ENCODE measurements at regions not wholly inside any gene's neighbourhood (a gene's known extent, or its start where the extent isn't known, plus 50 kb on each side); places are given as distances from the start of the nearest gene placed in this dataset.

DNA sequence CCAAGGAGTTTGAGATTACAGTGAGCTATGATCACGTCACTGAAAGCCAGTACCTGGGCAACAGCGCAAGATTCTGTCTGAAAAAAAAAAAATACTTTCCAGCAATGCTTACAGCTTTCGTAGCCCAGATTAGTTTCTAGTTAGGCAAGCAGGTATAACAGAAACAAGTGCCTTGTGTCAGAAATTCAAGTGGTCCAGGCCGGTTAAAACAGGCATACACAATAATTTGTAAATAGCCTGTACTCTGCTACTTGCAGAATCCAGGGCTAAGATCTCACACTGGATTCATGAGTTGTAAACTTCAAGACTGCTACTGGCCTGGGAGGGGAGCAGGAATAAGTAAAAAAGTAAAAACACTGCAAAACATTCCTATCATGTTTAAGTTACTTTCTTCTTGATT, 512.9 kb downstream of the IPMK start:
- in situ Hi-C loops (cut with HindIII; ENCODE audit: low pct_unique_long_range_greater_than_20kb, low sequenced_read_pairs) = no loop called here
- ChIA-PET POLR2A (no interaction called here), CTCF (no interaction called here)
- Histone ChIP-seq H3K4me3 (ENCODE audit: low read depth in 2 of 2, low read length in 2 of 2) (no peak overlapping the region), H3K9me3 (ENCODE audit: control insufficient read depth, insufficient read depth, low read depth, low read length) (no peaks in the 10 kb centered on the region; the same call in 1 of the 2 replicates), H3K27me3 (ENCODE audit: control insufficient read depth, insufficient read depth, low read length) (no peaks in the 10 kb centered on the region), H3K27ac (ENCODE audit: low read length) (no peak overlapping the region), H3K4me1 (ENCODE audit: control insufficient read depth, insufficient read depth, low read length) (no peaks in the 10 kb centered on the region), H3K36me3 (ENCODE audit: control insufficient read depth, insufficient read depth, low read length) (no peaks in the 10 kb centered on the region)
- no peak for ATAC-seq
- BruUV-seq (replicated peaks) = no TSS peak
- no peak for DNase-seq (ENCODE audit: low read depth, low spot score)
- intact Hi-C loops (cut with micrococcal nuclease; ENCODE audit: unreplicated experiment) = no loop called here
- TF ChIP-seq SIN3A (IDR thresholded peaks at IDR 0.05; ENCODE audit: borderline replicate concordance, insufficient read depth, low read depth, low read length) = no peak
- TF ChIP-seq TCF7L2 (IDR thresholded peaks at IDR 0.05; ENCODE audit: low read depth, low read length) = no peak
- TF ChIP-seq, protein P1, sequence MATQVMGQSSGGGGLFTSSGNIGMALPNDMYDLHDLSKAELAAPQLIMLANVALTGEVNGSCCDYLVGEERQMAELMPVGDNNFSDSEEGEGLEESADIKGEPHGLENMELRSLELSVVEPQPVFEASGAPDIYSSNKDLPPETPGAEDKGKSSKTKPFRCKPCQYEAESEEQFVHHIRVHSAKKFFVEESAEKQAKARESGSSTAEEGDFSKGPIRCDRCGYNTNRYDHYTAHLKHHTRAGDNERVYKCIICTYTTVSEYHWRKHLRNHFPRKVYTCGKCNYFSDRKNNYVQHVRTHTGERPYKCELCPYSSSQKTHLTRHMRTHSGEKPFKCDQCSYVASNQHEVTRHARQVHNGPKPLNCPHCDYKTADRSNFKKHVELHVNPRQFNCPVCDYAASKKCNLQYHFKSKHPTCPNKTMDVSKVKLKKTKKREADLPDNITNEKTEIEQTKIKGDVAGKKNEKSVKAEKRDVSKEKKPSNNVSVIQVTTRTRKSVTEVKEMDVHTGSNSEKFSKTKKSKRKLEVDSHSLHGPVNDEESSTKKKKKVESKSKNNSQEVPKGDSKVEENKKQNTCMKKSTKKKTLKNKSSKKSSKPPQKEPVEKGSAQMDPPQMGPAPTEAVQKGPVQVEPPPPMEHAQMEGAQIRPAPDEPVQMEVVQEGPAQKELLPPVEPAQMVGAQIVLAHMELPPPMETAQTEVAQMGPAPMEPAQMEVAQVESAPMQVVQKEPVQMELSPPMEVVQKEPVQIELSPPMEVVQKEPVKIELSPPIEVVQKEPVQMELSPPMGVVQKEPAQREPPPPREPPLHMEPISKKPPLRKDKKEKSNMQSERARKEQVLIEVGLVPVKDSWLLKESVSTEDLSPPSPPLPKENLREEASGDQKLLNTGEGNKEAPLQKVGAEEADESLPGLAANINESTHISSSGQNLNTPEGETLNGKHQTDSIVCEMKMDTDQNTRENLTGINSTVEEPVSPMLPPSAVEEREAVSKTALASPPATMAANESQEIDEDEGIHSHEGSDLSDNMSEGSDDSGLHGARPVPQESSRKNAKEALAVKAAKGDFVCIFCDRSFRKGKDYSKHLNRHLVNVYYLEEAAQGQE (IDR thresholded peaks at IDR 0.05; ENCODE audit: insufficient read depth in 1 of 2, low read depth in 2 of 2, low read length in 1 of 2) = no peak
- no peak for TF ChIP-seq POLR2AphosphoS5 (IDR thresholded peaks at IDR 0.05; ENCODE audit: low read depth, low read length)
- TF ChIP-seq, protein P2, sequence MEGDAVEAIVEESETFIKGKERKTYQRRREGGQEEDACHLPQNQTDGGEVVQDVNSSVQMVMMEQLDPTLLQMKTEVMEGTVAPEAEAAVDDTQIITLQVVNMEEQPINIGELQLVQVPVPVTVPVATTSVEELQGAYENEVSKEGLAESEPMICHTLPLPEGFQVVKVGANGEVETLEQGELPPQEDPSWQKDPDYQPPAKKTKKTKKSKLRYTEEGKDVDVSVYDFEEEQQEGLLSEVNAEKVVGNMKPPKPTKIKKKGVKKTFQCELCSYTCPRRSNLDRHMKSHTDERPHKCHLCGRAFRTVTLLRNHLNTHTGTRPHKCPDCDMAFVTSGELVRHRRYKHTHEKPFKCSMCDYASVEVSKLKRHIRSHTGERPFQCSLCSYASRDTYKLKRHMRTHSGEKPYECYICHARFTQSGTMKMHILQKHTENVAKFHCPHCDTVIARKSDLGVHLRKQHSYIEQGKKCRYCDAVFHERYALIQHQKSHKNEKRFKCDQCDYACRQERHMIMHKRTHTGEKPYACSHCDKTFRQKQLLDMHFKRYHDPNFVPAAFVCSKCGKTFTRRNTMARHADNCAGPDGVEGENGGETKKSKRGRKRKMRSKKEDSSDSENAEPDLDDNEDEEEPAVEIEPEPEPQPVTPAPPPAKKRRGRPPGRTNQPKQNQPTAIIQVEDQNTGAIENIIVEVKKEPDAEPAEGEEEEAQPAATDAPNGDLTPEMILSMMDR (IDR thresholded peaks at IDR 0.05) = no peak

DNA sequence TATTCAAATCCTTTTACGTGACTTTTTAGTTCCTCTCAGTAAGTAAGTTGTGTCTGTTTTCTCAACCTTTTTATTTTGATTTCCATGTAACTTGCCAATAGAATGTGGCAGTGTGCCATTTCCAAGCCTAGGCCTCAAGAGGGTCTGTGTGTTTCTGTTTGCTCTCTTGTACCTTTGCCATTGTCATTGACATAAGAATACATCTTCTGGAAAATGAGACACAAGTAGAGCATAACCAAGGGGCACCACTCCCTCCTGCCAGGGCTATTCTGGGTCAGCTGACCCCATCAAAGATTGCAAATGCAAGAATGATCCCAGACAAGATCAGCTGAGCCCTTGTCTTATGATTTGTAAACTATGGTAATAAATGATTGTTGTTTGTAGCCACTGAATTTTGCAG, 524.0 kb downstream of the IPMK start:
- ChIA-PET CTCF (no interaction called here), POLR2A (no interaction called here)
- no peaks in the 10 kb centered on the region for H3K36me3 ChIP-seq (ENCODE audit: control insufficient read depth, insufficient read depth, low read length)
- no peaks in the 10 kb centered on the region for H3K27me3 ChIP-seq (ENCODE audit: control insufficient read depth, insufficient read depth, low read length)
- TF ChIP-seq, protein P2 (IDR thresholded peaks at IDR 0.05) = no peak
- TF ChIP-seq, protein P1 (IDR thresholded peaks at IDR 0.05; ENCODE audit: insufficient read depth in 1 of 2, low read depth in 2 of 2, low read length in 1 of 2) = no peak
- TF ChIP-seq TCF7L2 (IDR thresholded peaks at IDR 0.05; ENCODE audit: low read depth, low read length) (no peak), POLR2AphosphoS5 (IDR thresholded peaks at IDR 0.05; ENCODE audit: low read depth, low read length) (no peak), SIN3A (IDR thresholded peaks at IDR 0.05; ENCODE audit: borderline replicate concordance, insufficient read depth, low read depth, low read length) (no peak)
- no TSS peak for BruUV-seq (replicated peaks)
- H3K9me3 ChIP-seq (ENCODE audit: control insufficient read depth, insufficient read depth, low read depth, low read length) = no peaks in the 10 kb centered on the region
- no peak overlapping the region for H3K4me3 ChIP-seq (ENCODE audit: low read depth in 2 of 2, low read length in 2 of 2)
- intact Hi-C loops (cut with micrococcal nuclease; ENCODE audit: unreplicated experiment) (no loop called here), in situ Hi-C loops (cut with HindIII; ENCODE audit: low pct_unique_long_range_greater_than_20kb, low sequenced_read_pairs) (no loop called here)
- H3K27ac ChIP-seq (ENCODE audit: low read length) = no peak overlapping the region
- DNase-seq (ENCODE audit: low read depth, low spot score) = no peak
- no peak for ATAC-seq
- H3K4me1 ChIP-seq (ENCODE audit: control insufficient read depth, insufficient read depth, low read length) = no peaks in the 10 kb centered on the region

All from Panc1 (cell line).